Putamen (tissue), 1 donor: ENCODE measurements at regions not wholly inside any gene's neighbourhood (a gene's known extent, or its start where the extent isn't known, plus 50 kb on each side); places are given as distances from the start of the nearest gene placed in this dataset.

Source experiments
- DNase-seq: peaks from one replicate; pipeline ENCODE4 v3.0.0-alpha.2; 2016; ENCODE audit warnings: low spot score

DNA sequence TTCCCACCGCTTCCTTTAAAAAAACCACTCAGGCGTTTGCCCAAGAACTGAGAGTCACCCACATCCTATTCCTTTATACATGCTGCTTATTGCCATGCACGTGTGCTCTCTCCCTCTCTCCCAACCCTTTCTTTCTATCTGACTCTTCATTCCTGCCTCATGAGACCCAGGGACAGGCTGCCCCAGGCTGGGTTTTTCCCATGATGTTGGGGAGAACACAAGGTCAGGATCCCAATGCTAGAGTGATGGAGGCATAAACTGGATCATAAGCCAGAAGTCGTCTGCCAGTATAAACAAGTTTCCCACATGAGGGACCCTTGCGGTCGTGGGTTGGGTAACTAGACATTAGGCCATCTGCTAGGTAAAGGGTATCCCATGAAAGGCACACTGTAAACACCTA is 64.9 kb downstream of the CD2 start:
- no peak for DNase-seq

- DNase-seq: peak; percentile 42
Measured at GRCh38 chr1:116820369-116820768, 66.1 kb downstream of the CD2 start.

GRCh38 chr1:116821763-116822162 is 67.5 kb downstream of the CD2 start:
- DNase-seq: no peak

DNA sequence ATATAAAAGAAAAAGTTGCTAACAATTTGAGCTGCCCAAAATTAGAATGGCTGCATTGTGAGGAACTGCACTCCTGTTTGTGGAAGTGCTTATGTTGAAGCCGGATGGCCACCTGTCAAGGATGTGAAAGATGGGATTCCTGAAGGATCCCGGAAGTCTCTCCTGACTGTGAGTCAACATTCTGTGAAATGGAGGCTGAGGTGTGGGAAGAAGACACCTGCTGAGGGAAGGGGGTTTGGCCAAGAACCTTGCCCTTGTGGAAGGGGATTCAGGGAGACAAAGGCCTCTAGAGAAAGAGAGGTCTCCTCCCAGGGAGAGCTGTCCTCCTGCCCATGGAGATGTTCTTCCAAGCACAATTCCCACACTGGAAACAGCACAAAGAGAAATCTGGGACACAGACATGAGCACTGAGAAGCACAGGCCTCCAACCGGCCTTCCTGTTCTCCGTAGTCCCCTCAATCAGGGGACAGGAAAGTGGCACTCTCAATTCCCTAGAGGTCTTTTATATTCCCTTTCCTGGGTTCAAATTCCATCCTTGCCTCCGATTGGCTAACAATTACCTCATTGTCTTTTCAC is 70.5 kb downstream of the CD2 start:
- DNase-seq: no peak

- no peak for DNase-seq
Measured at GRCh38 chr1:116825207-116825719, 71.0 kb downstream of the CD2 start.

DNA sequence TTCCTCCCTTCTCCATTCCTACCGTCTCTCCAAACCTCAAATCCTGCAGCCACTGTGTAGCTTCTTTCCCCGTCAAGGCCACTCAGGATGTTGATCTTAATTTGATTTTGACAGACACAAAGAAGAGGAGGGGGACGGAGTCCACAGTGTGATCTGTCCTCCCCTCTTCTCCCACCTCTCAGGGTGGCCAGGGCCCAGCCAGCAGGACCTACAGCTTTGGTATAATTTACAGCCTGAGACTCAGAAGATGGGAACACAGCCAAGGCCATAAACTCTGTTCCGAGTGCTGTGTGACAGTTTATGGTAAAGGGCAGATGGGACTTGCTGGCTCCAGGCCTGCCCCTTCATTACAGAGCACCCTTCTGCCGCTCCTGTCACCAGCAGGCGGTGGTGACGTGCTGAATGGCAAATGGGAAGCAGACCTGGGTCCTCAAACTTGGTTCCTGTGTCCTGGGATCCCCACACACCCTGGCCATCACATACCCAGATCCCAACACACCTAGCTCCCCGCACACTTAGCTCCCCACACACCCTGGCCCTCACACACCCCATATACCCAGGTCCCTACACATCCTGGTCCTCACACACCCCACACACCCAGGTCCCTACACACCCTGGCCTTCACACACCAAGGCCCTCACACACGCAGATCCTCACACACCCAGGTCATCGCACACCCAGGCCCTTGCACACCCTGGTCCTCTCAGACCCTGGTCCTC is 71.6 kb downstream of the CD2 start:
- no peak for DNase-seq

DNA sequence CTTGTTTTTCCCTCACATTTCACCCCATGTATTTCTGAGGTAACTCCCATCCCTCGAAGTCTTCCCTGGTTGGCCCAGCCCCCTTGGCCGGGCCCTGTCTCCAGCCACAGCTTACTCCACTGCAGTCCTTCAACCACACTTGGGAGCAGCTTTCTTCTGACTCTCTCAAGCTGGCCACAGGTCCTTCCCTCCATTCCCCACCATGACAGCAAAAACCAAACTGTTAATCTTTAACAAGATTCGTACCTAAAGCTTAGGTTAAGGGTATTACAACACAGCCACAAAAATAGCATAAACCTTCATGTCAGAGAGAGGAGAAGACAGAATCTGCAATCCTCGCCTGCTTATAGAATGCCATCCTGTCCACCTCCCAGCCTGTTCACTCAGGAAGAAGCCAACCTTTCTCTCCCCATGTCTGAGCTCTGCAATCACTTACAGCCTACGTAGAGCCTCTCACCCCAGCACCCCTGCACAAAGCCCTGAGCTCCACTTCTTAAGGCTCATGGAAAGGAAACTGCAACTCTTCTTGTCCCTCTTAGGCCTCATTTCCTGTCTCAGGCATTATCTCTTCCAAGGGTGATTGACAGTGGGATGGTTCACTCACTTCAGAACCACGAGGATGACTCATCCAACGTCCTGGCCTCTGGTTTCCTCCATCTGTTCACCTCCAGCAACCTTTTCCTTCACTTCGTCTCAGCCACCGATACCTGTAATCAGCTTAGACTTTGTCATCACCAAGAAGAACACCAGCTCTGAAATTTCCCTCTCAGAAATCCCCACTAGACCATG is 72.8 kb downstream of the CD2 start:
- DNase-seq: no peak

DNA sequence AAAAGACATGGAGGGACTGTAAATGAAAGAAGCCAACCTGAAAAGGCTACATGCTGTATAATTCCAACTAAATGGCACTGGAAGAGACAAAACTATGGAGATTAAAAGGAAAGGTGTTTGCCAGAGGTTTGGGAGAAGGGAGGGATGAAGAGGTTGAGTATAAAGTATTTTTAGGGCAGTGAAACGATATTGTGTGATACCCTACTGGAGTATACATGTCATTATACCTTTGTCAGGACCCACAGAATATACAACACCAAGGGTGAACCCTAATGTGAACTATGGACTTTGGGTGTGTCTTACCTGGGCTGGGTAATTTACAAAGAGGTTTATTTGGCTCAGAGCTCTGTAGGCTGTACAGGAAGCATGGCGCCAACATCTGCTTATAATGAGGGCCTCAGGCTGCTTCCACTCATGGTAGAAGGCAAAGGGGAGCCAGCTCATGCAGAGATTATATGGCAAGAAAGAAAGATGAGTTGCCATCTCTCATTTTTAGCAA is 73.4 kb downstream of the CD2 start:
- DNase-seq: no peak

DNA sequence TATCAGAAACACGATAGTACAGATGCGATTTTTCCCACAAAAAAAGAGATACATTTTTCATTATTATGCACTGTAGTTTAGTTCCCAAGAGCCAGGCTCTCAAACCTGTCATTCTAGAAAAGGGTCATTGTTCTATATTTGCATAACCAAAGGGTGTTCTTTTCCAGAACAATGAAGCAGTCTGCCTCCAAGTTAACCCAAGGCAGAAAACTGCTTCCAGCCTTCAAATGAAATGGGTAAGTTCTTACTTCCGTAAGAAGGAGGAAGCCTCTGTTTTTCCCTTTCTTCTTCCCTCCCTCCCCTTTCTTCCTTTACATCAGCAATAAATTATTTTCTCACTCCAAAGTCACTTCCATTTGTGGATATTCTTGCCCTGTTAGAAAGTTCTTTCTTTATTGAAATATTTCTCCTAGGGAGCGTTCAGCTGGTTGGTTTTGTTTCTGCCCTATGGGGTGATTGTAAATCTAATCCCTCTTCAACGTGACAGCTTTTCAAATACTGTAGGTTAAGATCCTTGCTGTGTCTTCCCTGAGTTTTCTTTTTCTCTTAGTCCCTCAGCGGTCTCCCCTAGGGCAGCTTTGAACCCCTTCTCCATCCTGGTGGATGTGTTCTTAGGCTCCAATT is 77.3 kb upstream of the PTGFRN start:
- no peak for DNase-seq

GRCh38 chr1:116832932-116833578 is 76.7 kb upstream of the PTGFRN start:
- DNase-seq: no peak

DNA sequence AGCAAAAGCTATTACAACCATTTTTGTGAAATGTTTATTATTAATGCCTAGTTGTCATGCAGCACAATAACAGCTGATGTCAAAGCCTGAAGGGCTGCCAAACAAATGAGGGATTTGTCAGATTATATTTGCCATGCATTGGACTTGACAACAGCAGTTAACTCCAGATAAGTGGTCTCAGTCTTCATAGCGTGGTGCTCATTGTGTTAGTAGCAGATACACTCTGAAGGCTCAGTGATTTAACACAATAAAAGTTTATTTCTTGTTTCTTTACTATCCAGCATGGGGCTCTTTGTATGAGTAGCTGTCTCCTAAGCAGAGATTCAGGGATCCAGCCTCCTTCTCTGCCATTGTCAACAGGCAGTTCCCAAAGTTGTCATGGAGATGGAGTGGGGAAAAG is 76.0 kb upstream of the PTGFRN start:
- no peak for DNase-seq

GRCh38 chr1:116834595-116834994 is 75.1 kb upstream of the PTGFRN start:
- DNase-seq: no peak

GRCh38 chr1:116835161-116835560 is 74.6 kb upstream of the PTGFRN start:
- no peak for DNase-seq

DNA sequence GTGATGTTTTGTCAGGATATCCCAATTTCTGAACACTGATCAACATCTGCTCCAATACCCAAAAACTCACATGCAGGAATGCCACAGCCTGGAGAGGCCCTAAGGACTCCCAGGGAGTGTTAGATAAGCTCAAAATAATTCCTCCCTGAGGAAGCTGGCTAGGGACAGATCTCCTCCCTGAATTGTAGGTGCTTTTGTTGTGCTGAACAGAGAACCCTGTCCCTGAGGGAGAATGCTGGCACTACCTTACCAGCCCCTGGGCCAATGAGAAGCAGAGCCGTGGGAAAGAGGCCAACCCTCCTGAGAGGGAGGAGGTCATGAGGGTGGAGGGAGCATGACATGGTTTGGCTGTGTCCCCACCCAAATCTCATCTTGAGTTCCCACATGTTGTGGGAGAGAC is 73.6 kb upstream of the PTGFRN start:
- no peak for DNase-seq

- DNase-seq: peak; percentile 26
Measured at GRCh38 chr1:116841569-116842344, 68.0 kb upstream of the PTGFRN start.

DNA sequence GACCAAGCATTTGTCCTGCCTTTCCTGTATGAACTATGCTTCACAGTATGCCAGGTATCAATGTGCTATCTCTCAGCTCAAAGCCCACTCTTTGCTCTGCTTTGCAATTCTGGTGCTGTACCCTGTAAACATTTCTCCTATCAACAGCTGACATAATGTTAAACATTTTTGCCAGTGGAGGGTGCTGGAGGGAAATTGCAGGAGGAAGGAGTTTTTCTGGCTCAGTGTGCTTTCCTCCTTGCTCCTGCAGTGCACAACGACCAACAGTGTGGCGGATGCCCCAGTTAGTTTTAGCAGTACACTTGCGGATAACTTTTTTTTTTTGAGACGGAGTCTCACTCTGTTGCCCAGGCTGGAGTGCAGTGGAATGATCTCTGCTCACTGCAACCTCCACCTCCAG is 67.1 kb upstream of the PTGFRN start:
- DNase-seq: no peak

DNA sequence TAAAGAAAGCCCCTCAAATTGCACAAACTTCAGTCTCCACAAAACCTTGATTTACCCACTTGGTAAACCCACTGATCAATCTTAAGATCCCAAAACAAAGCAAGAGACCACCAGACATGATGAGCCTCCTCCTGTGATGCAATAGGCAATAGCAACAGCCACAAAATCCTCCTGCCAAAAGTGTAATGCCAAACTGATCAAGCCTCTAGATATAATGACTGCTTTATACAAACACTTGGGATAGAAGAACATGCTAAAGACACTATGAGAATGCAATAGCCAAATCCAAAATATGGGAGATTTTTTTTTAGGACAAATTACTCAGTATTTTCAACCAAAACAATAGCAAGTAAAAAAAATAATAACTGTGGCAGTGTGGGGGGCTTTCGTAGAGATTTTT is 64.9 kb upstream of the PTGFRN start:
- DNase-seq: no peak

GRCh38 chr1:116847190-116847589 is 62.5 kb upstream of the PTGFRN start:
- DNase-seq: no peak

DNA sequence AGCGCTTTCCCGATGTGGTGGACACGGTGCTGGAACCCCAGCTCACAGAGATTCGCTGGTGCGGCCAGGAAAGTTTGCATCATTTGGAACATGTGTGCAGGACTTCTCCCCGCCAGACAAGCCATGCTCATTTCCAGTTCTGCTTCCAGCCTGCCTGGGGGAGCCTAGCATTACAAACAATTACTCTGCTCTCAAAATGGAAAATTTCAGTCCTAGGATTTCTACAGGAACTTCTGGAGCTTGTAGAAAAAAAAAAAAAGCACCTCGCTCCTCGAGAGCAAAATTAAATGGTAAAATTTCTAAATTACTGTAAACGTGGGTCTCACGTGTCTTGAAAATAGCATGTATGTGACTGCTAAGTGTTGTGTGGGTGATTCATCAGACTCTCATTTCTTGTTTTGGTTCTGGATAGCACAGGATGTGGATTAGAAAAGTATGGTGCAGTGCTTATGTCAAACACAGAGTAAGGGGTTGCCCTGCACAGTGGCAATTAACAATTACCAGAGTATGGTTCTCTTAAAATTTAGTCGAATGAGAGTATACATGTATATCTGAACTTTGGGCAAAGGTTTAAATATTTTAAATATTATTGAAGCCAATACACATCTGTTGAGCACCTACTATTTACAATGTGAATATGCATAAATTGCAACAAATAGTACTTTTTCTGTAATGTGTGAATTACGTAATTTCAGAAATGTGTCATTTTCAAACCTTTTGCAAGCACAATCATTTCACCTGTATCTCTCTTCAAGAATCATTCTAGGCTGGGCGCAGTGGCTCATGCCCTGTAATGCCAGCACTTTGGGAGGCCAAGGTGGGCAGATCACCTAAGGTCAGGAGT is 61.8 kb upstream of the PTGFRN start:
- no peak for DNase-seq

DNA sequence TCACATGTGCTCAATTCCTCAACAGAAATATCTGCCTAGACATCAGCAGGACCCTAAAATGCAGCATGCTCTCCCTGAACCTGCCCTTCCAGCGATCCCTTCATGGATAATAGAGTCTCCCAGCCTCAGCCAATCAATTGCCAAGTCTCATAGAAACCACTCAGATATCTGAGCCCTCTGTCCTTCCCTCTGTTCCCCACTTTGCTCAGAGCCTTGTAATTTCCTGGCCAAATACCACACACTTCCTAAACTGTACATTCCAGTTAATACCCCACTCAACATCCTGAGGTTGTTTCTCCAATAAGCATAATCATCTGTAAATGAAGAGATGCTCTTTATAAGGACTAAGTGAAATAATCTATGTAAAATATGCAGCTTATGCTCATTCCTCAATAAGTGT is 59.3 kb upstream of the PTGFRN start:
- DNase-seq: no peak
